NCI-H2196 (cell line): ENCODE measurements at regions not wholly inside any gene's neighbourhood (a gene's known extent, or its start where the extent isn't known, plus 50 kb on each side); places are given as distances from the start of the nearest gene placed in this dataset.

Experiments
- DNase-seq: peaks from one replicate; lab custom pipeline; 2025; ENCODE audit not compliant: unreplicated experiment; lab: John Stamatoyannopoulos, UW

DNA sequence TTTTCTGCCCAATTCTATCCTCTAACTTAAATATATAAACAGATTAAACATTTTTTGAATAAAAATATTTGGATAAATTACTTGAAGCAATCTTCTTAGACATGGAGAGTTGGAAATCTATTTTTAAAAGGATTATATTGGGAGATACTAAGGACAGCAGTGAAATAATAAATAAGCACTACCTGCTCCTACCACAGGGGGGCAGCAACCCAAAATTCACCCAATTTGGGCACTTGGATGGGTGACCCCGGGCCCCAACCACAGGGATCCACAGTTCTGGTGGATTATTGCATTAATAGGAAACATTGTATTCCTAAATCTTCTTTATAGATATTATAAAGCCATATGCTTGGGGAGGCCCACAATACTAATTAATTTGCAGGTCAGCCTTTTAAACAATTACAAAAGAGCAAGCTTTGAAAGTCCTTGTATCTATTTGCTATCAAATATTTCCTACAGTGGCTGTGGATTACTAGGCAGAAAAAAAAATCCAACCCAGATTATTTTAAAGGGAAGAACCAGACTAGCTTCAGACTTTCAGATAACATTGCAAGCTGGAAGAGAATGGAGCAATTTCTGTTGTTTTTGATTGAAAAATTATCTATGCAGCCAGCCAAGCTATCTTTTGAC lies 66.4 kb upstream of the PDE10A start:
- DNase-seq: peak; percentile 1

DNA sequence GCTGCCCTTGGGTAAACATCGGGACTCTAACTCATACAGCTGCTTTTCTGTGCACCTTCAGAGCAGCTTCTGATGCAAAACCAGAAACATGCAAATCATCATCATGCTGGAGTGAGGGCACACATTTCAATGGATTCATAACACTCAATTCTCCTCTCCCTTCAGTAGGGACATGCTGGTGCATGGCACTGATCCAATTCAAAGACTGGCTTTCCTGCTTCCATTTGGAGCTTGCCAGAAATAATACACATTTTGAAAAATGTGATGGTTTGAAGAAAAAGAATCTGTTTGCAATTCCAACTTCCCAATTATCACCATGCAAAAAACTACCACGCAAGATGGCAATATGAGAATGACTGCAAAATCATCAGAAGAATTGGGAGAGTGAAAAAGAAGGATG lies 65.2 kb upstream of the PDE10A start:
- no peak for DNase-seq

GRCh38 chr6:165726965-165727381 lies 63.9 kb upstream of the PDE10A start:
- no peak for DNase-seq

DNA sequence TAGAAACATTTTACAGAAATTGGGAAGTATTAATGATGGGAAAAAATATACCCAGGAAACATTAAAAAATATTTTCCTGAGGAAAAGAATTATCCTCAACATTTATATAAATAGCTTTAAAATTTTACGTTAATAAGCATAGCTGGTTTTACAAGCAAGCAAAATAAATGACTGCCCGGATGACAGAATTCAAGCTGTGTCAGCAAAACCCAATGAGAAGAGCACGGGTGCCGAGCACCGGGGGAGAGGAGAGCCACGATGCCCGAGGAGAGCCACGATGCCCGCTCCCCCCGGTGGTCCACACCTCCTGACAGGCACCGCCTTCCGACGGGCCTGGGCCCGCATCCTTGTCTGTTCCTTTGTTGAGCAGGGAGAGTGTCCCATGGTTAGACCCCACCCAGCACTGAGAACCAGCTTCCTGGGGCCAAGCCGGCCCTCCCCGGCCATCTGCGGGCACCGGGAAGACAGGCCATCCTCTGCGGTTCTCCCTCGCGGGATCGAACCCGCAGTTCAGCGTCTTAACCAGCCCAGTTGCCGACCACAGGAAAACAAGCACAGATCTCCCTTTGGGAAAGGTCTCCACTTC lies 63.3 kb upstream of the PDE10A start:
- no peak for DNase-seq

GRCh38 chr6:165725201-165725600 lies 62.2 kb upstream of the PDE10A start:
- DNase-seq: no peak

GRCh38 chr6:165723326-165723725 lies 60.3 kb upstream of the PDE10A start:
- no peak for DNase-seq

DNA sequence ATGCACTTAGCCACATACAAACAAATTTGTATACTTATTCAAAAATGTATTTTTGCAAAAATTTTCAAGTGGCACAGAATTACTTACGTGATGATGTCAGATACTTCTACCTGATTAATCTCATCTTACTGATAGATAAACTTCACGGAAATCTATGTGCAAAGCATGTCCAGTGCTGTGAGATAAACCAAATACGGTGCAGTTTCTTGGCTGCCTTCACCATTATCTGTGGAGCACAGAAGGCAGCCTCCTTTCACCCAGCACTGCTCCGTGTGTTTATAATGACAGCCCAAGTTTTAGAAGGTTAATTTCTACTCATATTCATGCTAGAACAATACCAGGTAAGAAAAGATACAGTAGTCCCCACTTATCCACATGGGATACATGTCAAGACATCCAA lies 59.0 kb upstream of the PDE10A start:
- no peak for DNase-seq

- no peak for DNase-seq
Measured at GRCh38 chr6:165721356-165721755, 58.3 kb upstream of the PDE10A start.

- no peak for DNase-seq
Measured at GRCh38 chr6:165718491-165718891, 55.5 kb upstream of the PDE10A start.

- DNase-seq: no peak
Measured at GRCh38 chr6:165717732-165718465, 54.9 kb upstream of the PDE10A start.

GRCh38 chr6:165716886-165717285 lies 53.8 kb upstream of the PDE10A start:
- DNase-seq: no peak

- no peak for DNase-seq
Measured at GRCh38 chr6:165715428-165715827, 52.4 kb upstream of the PDE10A start.

- DNase-seq: no peak
Measured at GRCh38 chr6:165714907-165715306, 51.9 kb upstream of the PDE10A start.

DNA sequence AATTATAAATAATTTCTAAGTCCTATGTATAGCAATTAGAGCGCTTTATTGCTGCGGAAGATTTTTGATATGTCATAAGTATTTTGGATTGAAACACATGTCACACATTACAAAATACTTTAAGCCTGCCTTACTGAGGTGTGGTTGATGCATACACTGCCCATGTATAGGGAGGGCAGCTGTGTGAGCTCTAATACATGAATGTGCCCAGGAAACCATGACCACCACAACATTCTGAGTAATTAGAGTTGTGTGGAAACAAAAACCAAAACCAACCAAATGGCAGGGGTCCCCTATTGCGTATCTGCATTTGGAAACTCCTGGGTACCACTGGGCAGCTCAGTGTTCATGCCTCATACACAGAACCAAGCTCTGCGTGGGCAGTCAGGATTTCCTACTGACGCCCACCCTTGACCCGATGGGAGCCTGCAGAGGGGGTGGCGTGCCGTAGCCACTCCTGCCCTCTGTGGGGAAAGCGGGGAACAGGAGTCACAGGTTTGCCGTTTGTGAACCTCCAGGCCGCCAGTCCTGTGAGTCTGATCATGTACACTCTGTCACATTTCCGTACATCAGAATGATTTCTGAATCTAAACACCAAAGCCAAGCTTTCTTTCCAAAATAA lies 50.9 kb upstream of the PDE10A start:
- no peak for DNase-seq
